Natural killer cell treated with Interleukin-12 subunit alpha and Interleukin-12 subunit beta and Interleukin-15 and Interleukin-18, amount 100 ng/mL, for 72 hours (primary cell): ENCODE measurements at regions not wholly inside any gene's neighbourhood (a gene's known extent, or its start where the extent isn't known, plus 50 kb on each side); places are given as distances from the start of the nearest gene placed in this dataset.

Experiments
- ATAC-seq, 2 donors: fragments of 150-1000 bp; cut with Tn5 transposase in 1 of 2; sonication (Bioruptor Pico), chemical (Tn5 transposase) in 1 of 2; 2 replicates each; pipeline ENCODE4 v1.10.0; 2021
- DNase-seq: peaks from one replicate; pipeline ENCODE4 v3.0.0; 2022; ENCODE audit warnings: low spot score
- H3K27ac Mint-ChIP-seq, 2 donors: 1 replicate in 1 of 2; 2 replicates in 1 of 2; pipeline ENCODE4 v1.8.0; 2022; ENCODE audit warnings: mixed read lengths in 2 of 2, mild to moderate bottlenecking in 1 of 2, moderate library complexity in 1 of 2
- H3K27me3 Mint-ChIP-seq, 2 donors: 1 replicate in 1 of 2; 2 replicates in 1 of 2; pipeline ENCODE4 v1.8.0; 2022; ENCODE audit warnings: mixed read lengths in 2 of 2
- H3K36me3 Mint-ChIP-seq: one replicate; pipeline ENCODE4 v1.8.0; 2022; ENCODE audit warnings: mixed read lengths
- H3K4me1 Mint-ChIP-seq, 2 donors: 1 replicate in 1 of 2; 2 replicates in 1 of 2; pipeline ENCODE4 v1.8.0; 2022; ENCODE audit warnings: low read depth in 2 of 2, mixed read lengths in 2 of 2, mild to moderate bottlenecking in 1 of 2
- H3K4me3 Mint-ChIP-seq: one replicate; pipeline ENCODE4 v1.8.0; 2022; ENCODE audit warnings: mixed read lengths
- H3K9me3 Mint-ChIP-seq: 2 replicates; pipeline ENCODE4 v1.8.0; 2022; ENCODE audit warnings: mixed read lengths

- H3K27me3 Mint-ChIP-seq: no peaks in the 10 kb centered on the region
- H3K4me1 Mint-ChIP-seq: no peaks in the 10 kb centered on the region
- no peak overlapping the region for H3K4me3 Mint-ChIP-seq
- no peak overlapping the region for H3K27ac Mint-ChIP-seq
- H3K9me3 Mint-ChIP-seq: peaks cover 19% of the 10 kb centered on the region
- ATAC-seq (no peak), DNase-seq (no peak)
- no peaks in the 10 kb centered on the region for H3K36me3 Mint-ChIP-seq
Measured at GRCh38 chr2:163255086-163255485, 416.5 kb upstream of the KCNH7 start.

GRCh38 chr2:163253621-163254285 lies 415.2 kb upstream of the KCNH7 start:
- no peak for ATAC-seq
- H3K4me1 Mint-ChIP-seq: no peaks in the 10 kb centered on the region
- H3K36me3 Mint-ChIP-seq: no peaks in the 10 kb centered on the region
- H3K4me3 Mint-ChIP-seq: no peak overlapping the region
- H3K27ac Mint-ChIP-seq: no peak overlapping the region
- no peaks in the 10 kb centered on the region for H3K27me3 Mint-ChIP-seq
- peaks cover 19% of the 10 kb centered on the region for H3K9me3 Mint-ChIP-seq
- no peak for DNase-seq

- no peaks in the 10 kb centered on the region for H3K4me1 Mint-ChIP-seq
- no peaks in the 10 kb centered on the region for H3K27me3 Mint-ChIP-seq
- no peak overlapping the region for H3K27ac Mint-ChIP-seq
- peaks cover 17% of the 10 kb centered on the region for H3K9me3 Mint-ChIP-seq
- ATAC-seq (no peak), DNase-seq (no peak)
- H3K4me3 Mint-ChIP-seq: no peak overlapping the region
- H3K36me3 Mint-ChIP-seq: no peaks in the 10 kb centered on the region
Measured at GRCh38 chr2:163252199-163252598, 413.6 kb upstream of the KCNH7 start.

DNA sequence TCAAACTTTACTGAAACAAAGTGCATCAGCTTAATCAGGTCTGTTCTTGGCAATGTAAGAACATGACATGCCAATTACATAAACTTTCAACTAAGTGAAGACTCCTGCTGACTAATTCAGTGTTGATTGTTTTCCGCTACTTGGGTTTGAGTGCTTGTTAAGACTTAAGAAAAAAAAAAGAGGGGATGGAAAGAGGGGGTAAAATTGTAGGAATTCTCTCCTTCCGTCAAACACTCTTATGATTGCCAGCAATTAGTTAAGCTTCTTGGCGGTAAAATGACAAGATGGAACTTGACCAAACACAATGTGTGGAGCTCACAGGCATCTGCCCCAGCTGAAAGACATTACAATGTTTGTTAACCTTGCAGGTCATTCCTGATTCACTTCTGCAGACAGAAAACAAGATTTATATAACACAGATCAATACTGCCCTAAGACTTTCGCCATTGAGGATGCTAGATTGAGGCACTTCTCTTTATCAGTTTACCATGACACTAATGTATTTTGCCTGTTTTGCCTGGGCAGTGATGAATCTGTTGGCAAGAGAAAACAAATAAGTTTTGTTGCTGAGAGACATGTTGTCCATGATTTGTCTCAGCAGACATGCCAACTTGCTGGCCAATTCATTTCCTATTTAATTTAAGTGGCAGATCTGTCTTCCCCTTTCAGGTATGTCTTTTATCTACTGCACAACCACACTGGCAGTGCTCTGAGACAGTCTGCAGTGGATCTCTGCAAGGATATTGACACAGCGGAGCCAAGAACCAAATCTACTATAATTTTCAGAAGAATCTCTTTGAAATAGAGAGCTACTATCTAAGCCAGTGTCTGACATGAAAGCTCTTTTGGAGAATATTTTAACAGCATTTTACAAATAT lies 410.0 kb upstream of the KCNH7 start:
- H3K27ac Mint-ChIP-seq: no peak overlapping the region
- DNase-seq: no peak
- H3K36me3 Mint-ChIP-seq: no peaks in the 10 kb centered on the region
- H3K4me3 Mint-ChIP-seq: no peak overlapping the region
- no peaks in the 10 kb centered on the region for H3K27me3 Mint-ChIP-seq
- ATAC-seq: no peak
- H3K9me3 Mint-ChIP-seq: peaks cover 3% of the 10 kb centered on the region
- no peaks in the 10 kb centered on the region for H3K4me1 Mint-ChIP-seq

DNA sequence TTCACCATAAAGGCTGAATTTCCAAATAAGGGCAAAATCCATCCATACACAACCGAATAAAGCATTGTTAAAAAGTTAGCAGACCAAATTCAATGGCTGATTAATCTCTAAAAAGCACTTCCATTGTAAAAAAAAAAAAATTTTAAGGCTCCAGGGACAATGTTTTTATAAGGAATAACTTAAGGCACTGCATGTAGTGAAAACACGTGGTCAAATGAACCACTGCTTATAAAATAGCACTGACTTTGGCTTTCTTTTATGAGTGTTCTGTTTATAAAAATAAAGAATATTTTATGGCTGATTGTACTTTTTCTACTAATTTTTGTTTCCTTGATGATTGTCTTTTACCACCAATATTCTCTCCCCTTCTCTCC lies 409.3 kb upstream of the KCNH7 start:
- H3K9me3 Mint-ChIP-seq: peaks cover 2% of the 10 kb centered on the region
- no peaks in the 10 kb centered on the region for H3K27me3 Mint-ChIP-seq
- H3K27ac Mint-ChIP-seq: no peak overlapping the region

GRCh38 chr2:163247156-163247846 lies 408.7 kb upstream of the KCNH7 start:
- Mint-ChIP-seq H3K27me3 (no peaks in the 10 kb centered on the region), H3K4me3 (no peak overlapping the region), H3K27ac (no peak overlapping the region), H3K9me3 (no peaks in the 10 kb centered on the region), H3K36me3 (no peaks in the 10 kb centered on the region), H3K4me1 (no peaks in the 10 kb centered on the region)
- DNase-seq (no peak), ATAC-seq (no peak)

More for the DNA sequence above, 409.3 kb upstream of the KCNH7 start:
- Mint-ChIP-seq H3K4me3 (no peak overlapping the region), H3K4me1 (no peaks in the 10 kb centered on the region), H3K36me3 (no peaks in the 10 kb centered on the region)
- no peak for ATAC-seq
- no peak for DNase-seq

DNA sequence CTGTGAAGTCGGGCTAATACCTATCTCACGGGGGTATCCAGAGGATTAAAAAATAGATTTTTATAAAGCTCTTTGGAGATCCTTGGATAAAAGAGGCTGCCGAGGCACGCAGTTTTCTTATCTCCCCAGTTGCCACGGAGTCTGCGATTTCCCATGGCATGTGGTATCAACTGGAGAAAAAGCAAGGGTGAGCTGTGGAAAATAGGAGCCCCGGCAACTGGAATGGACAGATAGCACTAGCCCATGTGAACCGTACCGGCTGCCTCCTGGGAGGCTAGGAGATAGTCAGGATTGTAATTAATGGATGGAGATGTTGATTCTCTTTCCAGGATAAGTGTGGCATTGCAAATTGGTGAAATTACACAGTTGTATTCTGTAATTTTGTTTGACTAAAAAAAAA lies 407.6 kb upstream of the KCNH7 start:
- no peaks in the 10 kb centered on the region for H3K9me3 Mint-ChIP-seq
- DNase-seq (no peak), ATAC-seq (no peak)
- no peak overlapping the region for H3K4me3 Mint-ChIP-seq
- no peaks in the 10 kb centered on the region for H3K27me3 Mint-ChIP-seq
- H3K36me3 Mint-ChIP-seq: no peaks in the 10 kb centered on the region
- H3K27ac Mint-ChIP-seq: no peak overlapping the region
- H3K4me1 Mint-ChIP-seq: no peaks in the 10 kb centered on the region

DNA sequence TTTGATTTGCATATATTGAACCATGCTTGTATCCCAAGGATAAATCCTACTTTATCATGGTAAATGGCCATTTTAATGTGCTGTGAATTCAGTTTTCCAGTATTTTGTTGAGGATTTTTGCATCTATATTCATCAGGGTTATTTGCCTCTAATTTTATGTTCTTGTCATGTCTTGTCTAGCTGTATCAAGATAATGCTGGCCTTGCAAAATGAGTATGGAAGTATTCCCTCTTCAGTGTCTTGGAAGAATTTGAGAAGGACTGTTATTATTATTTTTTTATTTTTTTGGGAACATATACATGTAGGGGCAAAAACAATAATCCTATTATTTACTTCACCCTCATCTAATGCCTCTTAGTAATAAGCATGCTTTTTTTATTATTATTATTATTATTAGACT lies 398.0 kb upstream of the KCNH7 start:
- Mint-ChIP-seq H3K9me3 (peaks cover 14% of the 10 kb centered on the region), H3K4me3 (no peak overlapping the region), H3K36me3 (peaks cover 4% of the 10 kb centered on the region), H3K27me3 (no peaks in the 10 kb centered on the region), H3K4me1 (no peaks in the 10 kb centered on the region), H3K27ac (no peak overlapping the region)
- ATAC-seq (no peak), DNase-seq (no peak)

DNA sequence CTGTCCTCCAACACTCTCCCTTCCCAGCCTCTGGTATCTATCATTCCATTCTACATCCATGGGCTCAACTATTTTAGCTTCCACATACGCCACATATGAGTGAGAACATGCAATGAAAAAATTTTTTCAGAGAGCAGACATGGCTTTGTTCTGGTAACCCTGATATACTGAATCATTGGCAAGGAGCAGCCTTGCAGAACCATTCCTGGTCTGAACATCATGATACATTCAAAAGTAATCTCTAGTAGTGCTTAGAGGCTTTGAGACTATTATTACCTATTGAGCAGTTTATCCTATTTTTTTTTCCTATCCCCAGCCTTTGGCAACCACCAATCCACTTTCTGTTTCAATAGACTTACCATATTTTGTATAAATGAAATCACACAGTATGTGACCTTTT lies 393.1 kb upstream of the KCNH7 start:
- H3K36me3 Mint-ChIP-seq: no peaks in the 10 kb centered on the region
- DNase-seq (no peak), ATAC-seq (no peak)
- no peaks in the 10 kb centered on the region for H3K4me1 Mint-ChIP-seq
- H3K27me3 Mint-ChIP-seq: no peaks in the 10 kb centered on the region
- H3K27ac Mint-ChIP-seq: no peak overlapping the region
- peaks cover 24% of the 10 kb centered on the region for H3K9me3 Mint-ChIP-seq
- H3K4me3 Mint-ChIP-seq: no peak overlapping the region

- Mint-ChIP-seq H3K4me1 (no peaks in the 10 kb centered on the region), H3K36me3 (no peaks in the 10 kb centered on the region), H3K27ac (no peak overlapping the region), H3K9me3 (peaks cover 8% of the 10 kb centered on the region), H3K4me3 (no peak overlapping the region), H3K27me3 (no peaks in the 10 kb centered on the region)
- ATAC-seq (no peak), DNase-seq (no peak)
Measured at GRCh38 chr2:163213661-163214081, 375.1 kb upstream of the KCNH7 start.

- Mint-ChIP-seq H3K27me3 (no peaks in the 10 kb centered on the region), H3K9me3 (peaks cover 8% of the 10 kb centered on the region), H3K4me3 (no peak overlapping the region), H3K27ac (no peak overlapping the region), H3K4me1 (no peaks in the 10 kb centered on the region), H3K36me3 (no peaks in the 10 kb centered on the region)
- no peak for ATAC-seq
- no peak for DNase-seq
Measured at GRCh38 chr2:163210430-163210918, 371.9 kb upstream of the KCNH7 start.

DNA sequence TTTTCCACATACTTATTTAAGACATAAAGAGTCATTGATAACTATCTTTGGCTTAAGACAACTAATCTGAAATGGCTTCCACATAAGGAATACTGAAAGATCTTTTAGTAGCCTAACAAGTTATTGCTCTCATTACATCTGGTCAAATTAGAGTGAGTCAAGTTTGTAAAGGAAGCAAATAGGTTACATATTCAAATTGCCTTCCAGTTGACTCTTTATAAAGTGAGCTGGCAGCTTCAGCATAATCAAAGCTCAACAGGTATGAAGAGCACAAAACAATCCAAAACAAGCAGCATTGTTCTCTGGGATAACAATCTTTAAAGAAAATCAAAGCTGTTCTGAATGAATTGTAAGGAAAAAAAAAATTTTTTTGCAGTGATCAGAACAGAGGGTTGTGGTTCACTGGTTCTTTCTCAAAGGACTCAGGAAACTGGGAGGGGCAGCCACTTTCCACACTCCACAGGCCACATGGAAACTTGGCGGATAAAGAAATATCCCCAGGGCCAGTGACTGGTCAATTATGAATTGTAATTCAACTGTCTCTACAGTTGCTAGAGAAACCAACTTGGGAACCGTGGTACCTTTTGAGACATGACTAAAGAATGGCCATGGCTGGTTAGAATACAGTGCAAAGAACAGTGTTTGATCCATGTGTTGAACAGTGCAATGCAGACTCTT lies 369.3 kb upstream of the KCNH7 start:
- H3K27ac Mint-ChIP-seq: no peak overlapping the region
- ATAC-seq (no peak), DNase-seq (no peak)
- no peaks in the 10 kb centered on the region for H3K27me3 Mint-ChIP-seq
- peaks cover 6% of the 10 kb centered on the region for H3K9me3 Mint-ChIP-seq
- H3K4me1 Mint-ChIP-seq: no peaks in the 10 kb centered on the region
- H3K4me3 Mint-ChIP-seq: no peak overlapping the region
- H3K36me3 Mint-ChIP-seq: no peaks in the 10 kb centered on the region

DNA sequence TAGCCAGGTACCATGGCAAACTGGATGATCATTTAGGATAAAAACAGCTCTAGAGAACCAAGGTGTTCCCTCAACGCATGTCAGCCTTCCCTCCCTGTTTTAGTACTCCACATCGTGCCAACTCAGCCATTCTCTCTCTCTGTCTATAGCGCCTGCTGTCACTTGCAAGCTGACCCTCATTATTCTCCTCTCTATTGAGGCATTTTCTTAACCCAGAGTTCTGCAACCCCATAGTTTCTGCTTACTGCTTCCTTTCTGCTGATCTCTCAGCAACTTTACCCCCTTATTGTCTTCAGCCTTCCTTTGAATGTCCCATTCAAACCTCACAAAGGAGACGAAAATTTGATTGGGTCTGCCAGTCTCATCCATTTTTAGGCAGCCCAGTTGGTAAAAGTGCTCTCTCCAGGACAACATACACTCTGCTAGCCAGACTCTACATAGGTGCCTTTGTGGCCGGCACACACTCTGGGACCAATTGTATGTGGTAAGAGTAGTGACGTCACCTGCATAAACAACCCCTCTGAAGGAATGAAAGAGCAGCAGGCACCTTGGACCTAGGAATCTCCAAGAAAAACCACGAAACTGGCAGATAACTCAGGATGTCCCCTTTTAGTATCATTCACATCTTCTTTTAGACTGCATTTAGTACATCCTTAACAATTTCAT lies 367.2 kb upstream of the KCNH7 start:
- H3K4me1 Mint-ChIP-seq: no peaks in the 10 kb centered on the region
- H3K27me3 Mint-ChIP-seq: no peaks in the 10 kb centered on the region
- H3K4me3 Mint-ChIP-seq: no peak overlapping the region

More for the DNA sequence above, 367.2 kb upstream of the KCNH7 start:
- no peaks in the 10 kb centered on the region for H3K9me3 Mint-ChIP-seq
- no peak for ATAC-seq
- no peaks in the 10 kb centered on the region for H3K36me3 Mint-ChIP-seq
- H3K27ac Mint-ChIP-seq: no peak overlapping the region
- no peak for DNase-seq
